Skeletal muscle tissue (tissue), 3 donors: ENCODE measurements at regions not wholly inside any gene's neighbourhood (a gene's known extent, or its start where the extent isn't known, plus 50 kb on each side); places are given as distances from the start of the nearest gene placed in this dataset.
"Not testable (repeated sequence)": the region's sequence is repeated elsewhere in the genome, so short reads cannot be mapped to it uniquely, and the experiment has no call there.

Source experiments
- H3K27ac ChIP-seq: one replicate; pipeline ENCODE4 v1.7.0; 2013; ENCODE audit warnings: mild to moderate bottlenecking, low read depth, low read length, inconsistent platforms
- H3K27me3 ChIP-seq, 3 donors: one replicate each; pipeline ENCODE4 v1.7.0; 2013; ENCODE audit warnings: low read length in 3 of 3; ENCODE audit not compliant: control insufficient read depth in 3 of 3, insufficient read depth in 3 of 3
- H3K36me3 ChIP-seq, 3 donors: one replicate each; pipeline ENCODE4 v1.7.0; 2013; ENCODE audit warnings: low read length in 3 of 3; ENCODE audit not compliant: control insufficient read depth in 3 of 3, insufficient read depth in 3 of 3
- H3K4me1 ChIP-seq, 3 donors: one replicate each; pipeline ENCODE4 v1.7.0; 2013; ENCODE audit warnings: low read length in 3 of 3, mild to moderate bottlenecking in 3 of 3; ENCODE audit not compliant: control insufficient read depth in 3 of 3, insufficient read depth in 3 of 3
- H3K4me3 ChIP-seq, 3 donors: one replicate each; pipeline ENCODE4 v1.7.0; 2013; ENCODE audit warnings: low read length in 3 of 3
- H3K9ac ChIP-seq, 3 donors: one replicate each; pipeline ENCODE4 v1.7.0; 2013; ENCODE audit warnings: low read length in 3 of 3, mild to moderate bottlenecking in 3 of 3, moderate library complexity in 2 of 3, low read depth in 1 of 3
- H3K9me3 ChIP-seq, 3 donors: one replicate each; pipeline ENCODE4 v1.7.0; 2013; ENCODE audit warnings: low read length in 3 of 3; ENCODE audit not compliant: control insufficient read depth in 3 of 3
- donor health status: Osteomylitis.

DNA sequence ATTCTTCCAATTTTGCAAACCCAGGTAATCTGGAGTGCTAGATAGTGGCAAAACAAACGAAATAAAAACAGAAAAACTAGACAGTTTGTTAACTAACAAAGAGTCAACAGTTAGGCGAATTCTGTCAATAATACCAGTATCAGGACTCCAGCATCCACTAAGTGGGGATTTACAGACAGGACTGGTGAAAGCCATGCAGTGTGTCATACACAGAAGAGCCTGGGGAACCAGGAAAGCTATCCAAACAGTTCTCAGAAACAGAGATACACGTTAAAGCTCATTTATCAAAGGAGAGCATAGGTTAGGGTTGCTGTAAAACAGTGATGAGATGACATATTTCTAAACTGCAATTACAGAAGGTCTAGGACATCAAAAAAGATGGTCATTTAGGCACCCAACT is 203.7 kb upstream of the KIF2B start:
- Histone ChIP-seq H3K27ac (no peak overlapping the region), H3K36me3 (no peaks in the 10 kb centered on the region), H3K9ac (no peak overlapping the region), H3K4me3 (no peak overlapping the region), H3K4me1 (no peaks in the 10 kb centered on the region), H3K27me3 (no peaks in the 10 kb centered on the region), H3K9me3 (no peaks in the 10 kb centered on the region)

DNA sequence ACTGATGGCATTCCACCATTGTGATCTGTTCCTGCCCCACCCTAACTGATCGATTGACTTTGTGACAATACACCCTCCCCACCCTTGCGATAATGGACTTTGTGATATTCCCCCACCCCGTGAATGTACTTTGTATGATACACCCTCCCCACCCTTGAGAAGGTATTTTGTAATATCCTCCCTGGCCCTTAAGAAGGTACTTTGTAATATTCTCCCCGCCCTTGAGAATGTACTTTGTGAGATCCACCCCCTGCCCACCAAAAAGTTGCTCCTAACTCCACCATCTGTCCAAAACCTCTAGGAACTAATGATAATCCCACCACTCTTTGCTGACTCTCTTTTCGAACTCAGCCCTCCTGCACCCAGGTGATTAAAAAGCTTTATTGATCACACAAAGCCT is 214.5 kb upstream of the KIF2B start:
- H3K36me3 ChIP-seq, H3K27me3 ChIP-seq, H3K27ac ChIP-seq, H3K9ac ChIP-seq, H3K4me3 ChIP-seq, H3K4me1 ChIP-seq, H3K9me3 ChIP-seq: not testable (repeated sequence)

GRCh38 chr17:53607475-53607874 is 215.3 kb upstream of the KIF2B start:
- no peaks in the 10 kb centered on the region for H3K4me1 ChIP-seq
- H3K9ac ChIP-seq = no peak overlapping the region
- no peak overlapping the region for H3K4me3 ChIP-seq
- H3K27ac ChIP-seq = no peak overlapping the region
- H3K9me3 ChIP-seq = no peaks in the 10 kb centered on the region
- no peaks in the 10 kb centered on the region for H3K27me3 ChIP-seq
- H3K36me3 ChIP-seq = no peaks in the 10 kb centered on the region

DNA sequence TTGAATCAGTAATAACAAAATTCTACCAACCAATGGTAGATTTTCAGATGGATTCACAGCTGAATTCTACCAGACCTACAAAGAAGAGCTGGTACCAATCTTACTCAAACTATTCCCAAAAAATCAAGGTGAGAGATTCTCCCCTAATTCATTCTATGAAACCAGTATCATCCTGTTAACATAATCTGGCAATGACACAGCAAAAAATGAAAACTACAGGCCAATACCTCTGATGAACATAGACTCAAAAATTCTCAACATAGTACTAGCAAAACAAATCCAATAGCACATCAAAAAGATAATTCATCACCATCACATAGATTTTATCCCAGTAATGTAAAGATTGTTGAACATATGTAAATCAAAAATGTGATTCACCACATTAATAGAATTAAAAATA is 234.4 kb upstream of the KIF2B start:
- Histone ChIP-seq H3K9ac (no peak overlapping the region), H3K9me3 (no peaks in the 10 kb centered on the region), H3K27me3 (no peaks in the 10 kb centered on the region)

DNA sequence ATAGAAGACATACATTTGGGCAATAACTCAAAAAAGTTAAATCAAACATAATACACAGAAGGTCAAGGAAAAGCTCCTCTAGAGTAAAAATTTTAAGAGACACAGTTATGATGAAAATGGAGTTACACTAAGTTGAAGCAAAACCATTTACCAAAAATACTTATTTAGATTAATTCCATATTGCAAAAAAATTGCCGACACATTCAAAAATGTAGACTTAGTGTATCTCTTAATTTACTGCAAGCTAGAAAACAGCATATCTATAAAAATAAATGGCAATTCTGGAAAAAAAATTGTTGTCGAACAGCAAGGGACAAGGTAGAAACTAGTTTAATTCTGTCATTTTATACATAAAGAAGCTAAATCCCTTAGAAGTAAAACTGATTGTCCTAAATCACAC is 248.7 kb upstream of the KIF2B start:
- no peaks in the 10 kb centered on the region for H3K27me3 ChIP-seq
- H3K4me3 ChIP-seq = no peak overlapping the region
- H3K4me1 ChIP-seq = no peaks in the 10 kb centered on the region
- H3K9ac ChIP-seq = no peak overlapping the region
- H3K36me3 ChIP-seq = no peaks in the 10 kb centered on the region
- H3K9me3 ChIP-seq = peaks cover 0 to 1% (median 0%) of the 10 kb centered on the region in 3 donors
- no peak overlapping the region for H3K27ac ChIP-seq

More for the DNA sequence above, 234.4 kb upstream of the KIF2B start:
- Histone ChIP-seq H3K4me1 (no peaks in the 10 kb centered on the region), H3K4me3 (no peak overlapping the region), H3K36me3 (no peaks in the 10 kb centered on the region), H3K27ac (no peak overlapping the region)

- no peaks in the 10 kb centered on the region for H3K9me3 ChIP-seq
- H3K9ac ChIP-seq = no peak overlapping the region
- H3K36me3 ChIP-seq = no peaks in the 10 kb centered on the region
- H3K27me3 ChIP-seq = no peaks in the 10 kb centered on the region
- no peak overlapping the region for H3K4me3 ChIP-seq
- no peaks in the 10 kb centered on the region for H3K4me1 ChIP-seq
- no peak overlapping the region for H3K27ac ChIP-seq
Observed at GRCh38 chr17:53571342-53571741, 251.4 kb upstream of the KIF2B start.

- Histone ChIP-seq H3K27ac (no peak overlapping the region), H3K9me3 (no peaks in the 10 kb centered on the region), H3K36me3 (no peaks in the 10 kb centered on the region), H3K4me1 (no peaks in the 10 kb centered on the region), H3K9ac (no peak overlapping the region), H3K4me3 (no peak overlapping the region), H3K27me3 (no peaks in the 10 kb centered on the region)
Observed at GRCh38 chr17:53570731-53571130, 252.0 kb upstream of the KIF2B start.

DNA sequence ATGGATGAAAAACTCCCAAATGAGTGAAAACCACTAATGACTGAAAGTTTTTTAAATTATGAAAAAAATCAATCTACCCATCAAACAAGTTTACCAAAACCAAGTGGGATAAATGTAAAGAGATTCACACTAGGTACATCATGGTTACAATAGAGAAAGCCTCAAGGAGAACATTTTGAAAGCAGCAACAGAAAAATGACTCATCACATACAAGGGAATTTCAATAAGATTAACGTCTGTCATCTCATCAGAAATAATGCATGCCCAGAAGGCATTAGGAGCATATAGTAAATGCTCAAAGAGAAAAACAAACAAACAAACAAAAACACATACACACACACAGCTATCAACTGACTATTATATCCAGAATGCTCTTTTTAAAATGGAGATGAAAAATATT is 261.8 kb upstream of the KIF2B start:
- Histone ChIP-seq H3K27me3 (no peaks in the 10 kb centered on the region), H3K9me3 (peaks cover 0 to 4% (median 0%) of the 10 kb centered on the region in 3 donors), H3K9ac (no peak overlapping the region), H3K27ac (no peak overlapping the region), H3K4me1 (no peaks in the 10 kb centered on the region), H3K36me3 (no peaks in the 10 kb centered on the region), H3K4me3 (no peak overlapping the region)

DNA sequence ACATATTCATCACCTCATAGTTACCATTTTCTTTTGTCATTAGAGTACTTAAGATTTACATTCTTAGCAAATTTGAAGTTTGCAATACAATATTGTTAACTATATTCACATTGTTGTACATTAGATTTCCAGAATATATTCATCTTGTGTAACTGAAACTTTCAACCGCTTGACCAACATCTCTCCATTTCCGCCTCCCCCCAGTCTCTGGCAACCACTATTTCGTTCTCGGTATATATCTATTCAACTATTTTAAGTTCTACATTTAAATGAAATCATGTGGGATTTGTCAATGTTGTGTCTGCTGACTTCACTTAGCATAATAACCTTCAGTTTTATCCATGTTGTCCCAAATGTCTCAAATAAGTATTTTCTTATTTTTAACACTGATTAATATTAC is 274.5 kb upstream of the KIF2B start:
- Histone ChIP-seq H3K9me3 (no peaks in the 10 kb centered on the region), H3K9ac (no peak overlapping the region), H3K36me3 (no peaks in the 10 kb centered on the region), H3K27ac (no peak overlapping the region), H3K4me3 (no peak overlapping the region), H3K4me1 (no peaks in the 10 kb centered on the region), H3K27me3 (no peaks in the 10 kb centered on the region)

GRCh38 chr17:53543472-53543871 is 279.3 kb upstream of the KIF2B start:
- Histone ChIP-seq H3K9me3 (no peaks in the 10 kb centered on the region), H3K9ac (no peak overlapping the region), H3K4me3 (no peak overlapping the region), H3K27me3 (no peaks in the 10 kb centered on the region), H3K27ac (no peak overlapping the region), H3K4me1 (no peaks in the 10 kb centered on the region), H3K36me3 (no peaks in the 10 kb centered on the region)

GRCh38 chr17:53538129-53538617 is 284.6 kb upstream of the KIF2B start:
- H3K9me3 ChIP-seq = no peaks in the 10 kb centered on the region

More at GRCh38 chr17:53538129-53538617, 284.6 kb upstream of the KIF2B start:
- no peak overlapping the region for H3K9ac ChIP-seq
- no peaks in the 10 kb centered on the region for H3K36me3 ChIP-seq
- no peak overlapping the region for H3K27ac ChIP-seq
- no peaks in the 10 kb centered on the region for H3K27me3 ChIP-seq
- no peaks in the 10 kb centered on the region for H3K4me1 ChIP-seq
- no peak overlapping the region for H3K4me3 ChIP-seq
